Posterior cingulate gyrus (tissue), 11 donors: ENCODE measurements at regions not wholly inside any gene's neighbourhood (a gene's known extent, or its start where the extent isn't known, plus 50 kb on each side); places are given as distances from the start of the nearest gene placed in this dataset.
"Not testable (repeated sequence)": the region's sequence is repeated elsewhere in the genome, so short reads cannot be mapped to it uniquely, and the experiment has no call there.

Source experiments
- DNase-seq, 10 donors: peaks; one replicate each; pipeline versions ENCODE4 v3.0.0 to v3.0.0-alpha.2; 2020 to 2021; ENCODE audit warnings: mixed read lengths in 3 of 10
- intact Hi-C: fragments of 100-400 bp; cut with DNase I; formaldehyde crosslinking; loops from one replicate; pipeline ENCODE4 v1.15.1; 2023

- no peak for DNase-seq
- intact Hi-C loops, result loop anchor here (10.0 kb wide), 1 partner anchor 818 kb away; no protein-coding TSS in a partner anchor
Observed at GRCh38 chr5:126677121-126677520, 76.4 kb downstream of the PHAX start.

GRCh38 chr5:126680191-126680817, 79.6 kb downstream of the PHAX start:
- intact Hi-C loops, result no loop called here

GRCh38 chr5:126681314-126681713, 80.6 kb downstream of the PHAX start:
- intact Hi-C loops, DNase-seq: not testable (repeated sequence)

More at GRCh38 chr5:126680191-126680817, 79.6 kb downstream of the PHAX start:
- no peak for DNase-seq

GRCh38 chr5:126681970-126682369, 81.2 kb downstream of the PHAX start:
- no peak for DNase-seq
- intact Hi-C loops, result no loop called here

- intact Hi-C loops, result no loop called here
- no peak for DNase-seq
Observed at GRCh38 chr5:126682856-126683255, 82.1 kb downstream of the PHAX start.

- intact Hi-C loops, result no loop called here
- DNase-seq, result no peak
Observed at GRCh38 chr5:126683912-126684311, 83.2 kb downstream of the PHAX start.

GRCh38 chr5:126684656-126685442, 84.1 kb downstream of the PHAX start:
- DNase-seq, intact Hi-C loops: not testable (repeated sequence)

GRCh38 chr5:126686451-126687126, 85.8 kb downstream of the PHAX start:
- intact Hi-C loops, result no loop called here
- DNase-seq, result no peak

- DNase-seq, result no peak
- intact Hi-C loops, result no loop called here
Observed at GRCh38 chr5:126692971-126693370, 84.0 kb upstream of the LMNB1 start.

GRCh38 chr5:126693806-126694205, 83.1 kb upstream of the LMNB1 start:
- intact Hi-C loops, result no loop called here
- DNase-seq, result no peak

GRCh38 chr5:126694403-126694802, 82.5 kb upstream of the LMNB1 start:
- no peak for DNase-seq
- intact Hi-C loops, result no loop called here

- DNase-seq, result no peak
- intact Hi-C loops, result no loop called here
Observed at GRCh38 chr5:126695091-126695490, 81.8 kb upstream of the LMNB1 start.

GRCh38 chr5:126707080-126707479, 69.9 kb upstream of the LMNB1 start:
- no peak for DNase-seq
- intact Hi-C loops, result no loop called here

GRCh38 chr5:126715765-126716164, 61.2 kb upstream of the LMNB1 start:
- DNase-seq, result no peak
- intact Hi-C loops, result no loop called here

- no peak for DNase-seq
- intact Hi-C loops, result no loop called here
Observed at GRCh38 chr5:126716861-126717260, 60.1 kb upstream of the LMNB1 start.

- DNase-seq, result no peak
- intact Hi-C loops, result no loop called here
Observed at GRCh38 chr5:126718236-126718868, 58.6 kb upstream of the LMNB1 start.

- intact Hi-C loops, result no loop called here
- no peak for DNase-seq
Observed at GRCh38 chr5:126720369-126720768, 56.6 kb upstream of the LMNB1 start.

- DNase-seq, result no peak
- intact Hi-C loops, result no loop called here
Observed at GRCh38 chr5:126723643-126724042, 53.3 kb upstream of the LMNB1 start.
